NCI-H2227 treated with DMSO at 0.1 percent for 48 hours (cell line): ENCODE measurements at regions not wholly inside any gene's neighbourhood (a gene's known extent, or its start where the extent isn't known, plus 50 kb on each side); places are given as distances from the start of the nearest gene placed in this dataset.
A peak's percentile ranks its signal among the peaks of the same experiment; 100 is the strongest.
"Not testable (repeated sequence)": the region's sequence is repeated elsewhere in the genome, so short reads cannot be mapped to it uniquely, and the experiment has no call there.

Experiments used
- DNase-seq: peaks from one replicate; lab custom pipeline; 2025; lab: John Stamatoyannopoulos, UW

DNA sequence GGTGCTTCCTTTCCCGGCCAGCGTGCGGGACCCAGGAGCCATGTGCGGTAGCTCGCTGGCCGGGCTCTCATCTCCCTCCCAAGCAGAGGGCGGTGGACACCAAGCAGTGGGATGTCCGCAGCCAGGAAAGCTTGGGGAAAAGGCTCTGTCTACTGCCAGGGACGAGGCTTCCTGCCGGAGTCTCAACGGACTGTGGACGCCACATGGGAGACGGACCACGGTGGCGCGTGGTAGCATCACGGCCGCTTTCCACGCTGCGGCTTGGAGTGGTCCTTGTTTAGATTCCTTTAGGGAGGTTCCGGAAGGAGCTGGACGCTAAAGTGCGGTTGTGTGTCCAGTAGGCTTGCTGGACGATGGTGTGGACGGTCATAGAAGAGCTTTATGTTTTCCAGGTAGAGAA, 89.5 kb upstream of the MXRA5 start:
- not testable (repeated sequence) for DNase-seq

DNA sequence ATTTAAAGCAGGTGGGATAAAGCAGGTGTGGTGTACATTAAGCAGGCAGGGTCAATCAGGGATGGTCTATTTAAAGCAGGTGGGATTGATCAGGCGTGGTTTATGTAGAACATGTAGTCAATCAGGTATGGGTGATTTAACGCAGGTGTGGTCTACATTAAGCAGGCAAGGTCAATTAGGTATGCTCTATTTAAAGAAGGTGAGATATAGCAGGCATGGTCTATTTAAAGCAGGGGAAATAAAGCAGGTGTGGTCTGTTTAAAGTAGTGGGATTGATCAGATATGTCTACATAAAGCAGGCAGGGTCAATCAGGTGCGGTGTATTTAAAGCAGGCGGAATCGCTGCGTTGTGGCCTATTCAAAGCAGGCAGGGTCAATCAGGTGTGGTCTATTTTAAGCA, 88.6 kb upstream of the MXRA5 start:
- DNase-seq: no peak

DNA sequence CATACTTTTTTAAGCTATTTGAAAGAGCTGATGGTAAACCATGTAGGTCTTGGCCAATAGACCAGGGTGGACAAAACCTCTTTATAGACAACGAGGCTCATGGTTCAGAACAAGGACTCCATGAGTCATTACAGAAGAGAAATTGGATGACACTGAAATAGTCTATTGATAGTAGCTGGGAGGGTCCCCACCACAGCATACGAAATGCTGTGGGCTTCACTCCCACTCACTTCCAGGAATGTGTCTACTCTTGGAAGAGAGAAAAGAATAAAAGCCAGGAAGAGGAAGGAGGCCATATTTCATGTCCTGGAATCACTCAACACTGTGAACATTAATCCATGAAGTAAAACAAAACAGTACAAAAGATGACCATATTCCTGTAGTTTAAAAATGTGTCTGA, 82.3 kb upstream of the MXRA5 start:
- DNase-seq: no peak

DNA sequence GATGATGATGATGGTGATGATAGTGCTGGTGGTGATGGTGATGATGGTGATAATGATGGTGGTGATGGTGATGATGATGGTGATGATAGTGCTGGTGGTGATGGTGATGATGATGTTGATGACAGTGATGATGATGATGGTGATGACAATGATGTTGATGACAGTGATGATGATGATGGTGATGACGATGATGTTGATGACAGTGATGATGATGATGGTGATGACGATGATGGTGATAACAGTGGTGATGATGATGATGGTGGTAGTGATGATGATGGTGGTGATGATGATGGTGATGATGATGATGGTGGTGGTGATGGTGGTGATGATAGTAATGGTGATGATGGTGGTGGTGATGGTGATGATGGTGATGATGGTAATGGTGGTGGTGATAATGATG, 80.1 kb upstream of the MXRA5 start:
- DNase-seq: no peak

DNA sequence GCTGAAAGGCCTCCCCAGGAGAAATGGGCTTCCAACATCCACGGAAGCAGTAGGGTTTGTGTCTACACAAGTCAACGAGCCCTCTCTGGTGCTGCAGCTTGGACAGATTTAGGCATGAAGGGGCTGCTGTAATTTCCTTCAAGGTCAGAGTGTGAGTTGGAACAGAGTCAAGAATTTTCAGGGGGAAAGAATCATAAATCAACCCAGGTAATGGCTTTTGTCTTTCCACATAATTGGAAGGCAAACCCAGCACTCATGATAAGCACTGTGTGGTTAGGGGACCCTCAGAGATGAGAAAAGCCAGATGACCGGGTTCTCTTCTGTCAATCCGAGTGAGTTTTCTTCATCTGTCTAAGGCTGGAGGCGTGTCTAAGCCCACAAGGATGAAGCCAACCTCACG, 78.6 kb upstream of the MXRA5 start:
- DNase-seq: peak; percentile 13

DNA sequence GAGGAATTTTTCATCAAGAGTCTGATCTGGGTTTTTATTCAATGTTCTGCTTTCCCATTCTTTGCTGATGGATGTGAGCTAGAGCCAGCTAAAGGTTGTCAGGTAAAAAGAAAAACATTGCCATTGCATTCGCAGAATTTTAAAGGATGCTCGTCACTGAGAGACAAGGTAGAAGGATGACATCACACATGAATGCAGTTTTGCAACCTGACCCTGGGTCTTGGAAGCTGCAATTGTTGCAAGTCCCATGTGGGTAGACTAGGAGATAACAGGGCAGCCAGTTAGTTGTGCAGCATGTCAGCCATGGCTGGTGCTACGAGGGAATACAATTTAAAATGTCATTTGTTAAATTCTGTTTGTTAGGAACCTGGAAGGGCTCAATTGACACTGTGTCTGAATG, 73.9 kb upstream of the MXRA5 start:
- no peak for DNase-seq

DNA sequence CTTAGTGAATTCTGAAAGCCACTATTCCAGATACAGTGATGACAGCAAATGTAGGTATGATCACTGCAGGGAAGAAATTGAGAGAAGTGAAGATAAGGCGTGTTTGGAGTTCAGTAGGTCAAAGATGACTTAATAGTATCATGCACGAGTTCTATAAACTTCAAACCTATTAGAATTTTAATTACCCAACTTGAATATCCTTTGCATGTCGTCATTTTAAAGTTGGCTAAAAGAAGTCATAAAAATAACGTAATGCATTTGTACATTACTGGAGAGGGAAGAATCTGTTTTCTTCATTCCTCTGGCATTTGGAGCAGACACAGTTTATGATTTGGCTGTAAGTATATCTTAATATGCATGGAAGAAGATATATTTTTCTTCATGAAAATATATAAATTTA, 68.6 kb upstream of the MXRA5 start:
- no peak for DNase-seq

DNA sequence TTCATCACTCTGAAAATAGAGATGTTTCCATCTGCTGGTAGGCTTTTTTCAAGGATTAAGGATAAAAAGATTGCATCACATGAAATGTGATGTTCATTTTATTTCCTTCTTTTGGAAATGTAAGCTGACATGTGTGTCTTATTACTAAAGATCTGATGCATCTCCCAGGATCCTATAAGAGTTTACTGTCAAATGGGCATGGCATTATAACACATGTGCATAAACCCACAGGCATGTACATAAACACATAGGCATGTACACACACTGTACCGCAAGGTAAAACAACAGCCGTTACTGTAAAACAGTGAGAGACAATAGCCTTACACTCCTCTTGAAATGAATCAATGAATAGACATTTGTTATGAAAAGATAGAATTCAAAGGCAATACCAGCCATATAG, 65.2 kb upstream of the MXRA5 start:
- DNase-seq: not testable (repeated sequence)

DNA sequence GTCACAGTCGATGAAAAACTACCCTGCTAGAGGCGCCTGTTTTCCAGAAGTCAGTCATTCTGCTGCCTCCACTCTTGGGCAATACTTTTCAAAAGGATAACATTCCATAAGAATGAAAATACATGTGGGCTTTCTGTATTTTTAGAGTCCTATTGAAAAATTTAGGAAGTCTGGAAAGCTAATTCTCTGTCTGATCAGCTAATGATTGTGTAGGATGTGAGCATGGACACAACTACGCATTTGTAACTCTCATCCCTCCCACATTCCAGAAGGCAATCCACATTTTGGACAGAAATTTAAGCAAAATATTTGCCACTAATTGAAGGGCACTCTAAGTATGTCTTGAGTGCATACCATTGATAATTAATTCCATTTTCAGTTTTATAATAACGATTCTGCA, 63.5 kb upstream of the MXRA5 start:
- not testable (repeated sequence) for DNase-seq

DNA sequence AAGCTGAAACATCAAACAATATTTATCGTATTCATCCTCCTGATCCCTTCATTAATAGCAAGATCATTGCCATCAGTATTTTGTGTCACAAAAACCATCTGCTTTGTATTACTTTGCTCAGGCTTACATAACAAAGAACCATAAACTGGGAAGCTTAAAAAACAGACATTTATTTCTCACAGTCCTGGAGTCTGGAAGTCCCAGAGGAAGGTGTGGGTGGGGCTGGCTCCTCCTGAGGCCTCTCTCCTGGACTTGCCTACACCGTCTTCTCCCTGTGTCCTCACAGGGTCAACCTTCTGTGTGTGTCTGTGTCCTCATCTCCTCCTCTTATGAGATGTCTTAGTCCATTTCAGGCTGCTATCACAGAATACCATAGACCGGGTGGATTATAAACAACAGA, 61.3 kb upstream of the MXRA5 start:
- DNase-seq: no peak

DNA sequence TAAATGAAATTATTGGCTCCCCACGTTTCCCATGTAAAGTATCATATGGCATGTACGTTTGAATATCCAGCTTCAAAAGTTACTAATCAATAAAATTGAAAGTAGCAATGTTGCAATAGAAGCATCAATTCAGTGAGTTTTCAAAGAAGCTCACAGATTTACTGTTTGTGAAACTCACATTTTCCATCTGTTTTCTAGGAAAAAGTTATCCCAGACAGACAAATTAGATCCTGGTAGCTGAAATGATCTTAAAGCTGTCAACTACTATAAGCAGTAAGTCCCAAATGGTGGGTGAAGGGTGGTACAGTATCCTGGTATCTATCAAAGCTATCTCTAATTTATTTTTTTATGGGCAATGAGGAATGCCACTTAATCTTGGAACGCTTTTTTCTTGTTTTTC, 60.7 kb upstream of the MXRA5 start:
- DNase-seq: no peak

DNA sequence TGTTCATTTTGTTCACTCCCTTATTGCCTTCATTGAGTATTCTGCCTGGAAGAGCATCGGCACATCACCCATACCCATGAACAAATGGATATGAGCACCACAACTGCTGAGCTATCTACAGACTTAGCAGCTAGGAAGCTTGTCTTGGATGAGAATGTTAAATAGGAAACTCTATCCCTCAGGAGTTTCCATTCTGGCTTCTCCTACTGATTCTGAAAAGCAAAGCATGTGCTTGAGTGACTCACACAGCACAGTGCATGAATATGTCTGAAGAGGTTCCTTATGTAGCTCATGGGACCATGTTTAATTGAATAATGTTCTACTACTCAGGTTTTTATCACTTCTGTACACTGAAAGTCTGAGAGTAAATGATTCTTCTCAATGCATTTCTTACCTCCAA, 57.3 kb upstream of the MXRA5 start:
- DNase-seq: no peak
